Right renal cortex interstitium (tissue), 3 donors: ENCODE measurements at regions not wholly inside any gene's neighbourhood (a gene's known extent, or its start where the extent isn't known, plus 50 kb on each side); places are given as distances from the start of the nearest gene placed in this dataset.
"Not testable (repeated sequence)": the region's sequence is repeated elsewhere in the genome, so short reads cannot be mapped to it uniquely, and the experiment has no call there.

ENCODE experiments used
- DNase-seq, 3 donors: peaks; one replicate each; pipeline ENCODE4 v3.0.0-alpha.2; 2013; ENCODE audit warnings: low read depth in 3 of 3, low spot score in 2 of 3

GRCh38 chr2:78127424-78127823, 605.2 kb upstream of the LRRTM4 start:
- no peak for DNase-seq

GRCh38 chr2:78132391-78133370, 610.5 kb upstream of the LRRTM4 start:
- DNase-seq, result no peak

- DNase-seq, result no peak
These were observed 623.3 kb upstream of the LRRTM4 start for GRCh38 chr2:78145395-78145996.

- no peak for DNase-seq
These were observed 624.0 kb upstream of the LRRTM4 start for GRCh38 chr2:78145997-78146722.

- DNase-seq, result no peak
These were observed 625.3 kb upstream of the LRRTM4 start for GRCh38 chr2:78147466-78147865.

GRCh38 chr2:78154586-78154985, 632.4 kb upstream of the LRRTM4 start:
- DNase-seq, result no peak

- DNase-seq, result no peak
These were observed 640.0 kb upstream of the LRRTM4 start for GRCh38 chr2:78162202-78162601.

- not testable (repeated sequence) for DNase-seq
These were observed 650.0 kb upstream of the LRRTM4 start for GRCh38 chr2:78172157-78172556.

GRCh38 chr2:78175645-78176044, 653.5 kb upstream of the LRRTM4 start:
- DNase-seq, result no peak

- no peak for DNase-seq
These were observed 678.9 kb upstream of the LRRTM4 start for GRCh38 chr2:78201064-78201575.

GRCh38 chr2:78202366-78202765, 680.2 kb upstream of the LRRTM4 start:
- no peak for DNase-seq

GRCh38 chr2:78202986-78203670, 681.0 kb upstream of the LRRTM4 start:
- no peak for DNase-seq

GRCh38 chr2:78218066-78218465, 695.9 kb upstream of the LRRTM4 start:
- no peak for DNase-seq

GRCh38 chr2:78237704-78238103, 715.5 kb upstream of the LRRTM4 start:
- no peak for DNase-seq

GRCh38 chr2:78245394-78246135, 723.4 kb upstream of the LRRTM4 start:
- DNase-seq, result no peak

- DNase-seq, result no peak
These were observed 729.5 kb upstream of the LRRTM4 start for GRCh38 chr2:78251708-78252107.

GRCh38 chr2:78260861-78261260, 738.7 kb upstream of the LRRTM4 start:
- no peak for DNase-seq

GRCh38 chr2:78261454-78261853, 739.3 kb upstream of the LRRTM4 start:
- no peak for DNase-seq

- DNase-seq, result not testable (repeated sequence)
These were observed 739.9 kb upstream of the LRRTM4 start for GRCh38 chr2:78262089-78262488.
